DND-41 (cell line): ENCODE measurements at regions not wholly inside any gene's neighbourhood (a gene's known extent, or its start where the extent isn't known, plus 50 kb on each side); places are given as distances from the start of the nearest gene placed in this dataset.

ENCODE experiments used
- CTCF ChIP-seq: IDR thresholded peaks from 2 replicates; pipeline ENCODE4 v1.5.1; 2012; ENCODE audit warnings: borderline replicate concordance, low read length, moderate library complexity, mild to moderate bottlenecking; ENCODE audit not compliant: poor library complexity, severe bottlenecking; ENCODE audit errors: extremely low read depth
- EZH2 ChIP-seq: IDR thresholded peaks from 3 replicates; pipeline ENCODE4 v1.6.1; 2012; ENCODE audit warnings: borderline replicate concordance, low read depth, mild to moderate bottlenecking, moderate library complexity, low read length, inconsistent platforms; ENCODE audit not compliant: severe bottlenecking

- TF ChIP-seq CTCF = no peak
- TF ChIP-seq EZH2 = no peak
These were observed 92.4 kb upstream of the LIFR start for GRCh38 chr5:38648703-38649291.
